ENCODE measurements at regions not wholly inside any gene's neighbourhood (a gene's known extent, or its start where the extent isn't known, plus 50 kb on each side); places are given as distances from the start of the nearest gene placed in this dataset.
A peak's percentile ranks its signal among the peaks of the same experiment; 100 is the strongest.
"Not testable (repeated sequence)": the region's sequence is repeated elsewhere in the genome, so short reads cannot be mapped to it uniquely, and the experiment has no call there.

- Histone ChIP-seq H3K79me2 (ENCODE audit: low read depth) (no peaks in the 10 kb centered on the region), H3K4me1 (peaks cover 5% of the 10 kb centered on the region), H3F3A (ENCODE audit: low read depth) (peaks cover 18% of the 10 kb centered on the region), H3K27me3 (no peaks in the 10 kb centered on the region), H3K27ac (no peak overlapping the region), H4K20me1 (ENCODE audit: low read depth) (no peaks in the 10 kb centered on the region), H3K4me2 (no peak overlapping the region), H3K9me3 (ENCODE audit: low read depth) (peaks cover 6% of the 10 kb centered on the region), H3K36me3 (no peaks in the 10 kb centered on the region), H3K4me3 (no peak overlapping the region), H2AFZ (replicated peaks) (no peak overlapping the region), H3K9ac (no peak overlapping the region)
- peaks cover 21% of the 10 kb centered on the region for H3K27me3 Mint-ChIP-seq (ENCODE audit: insufficient read depth, low read depth)
- peaks cover 52% of the 10 kb centered on the region for H3K4me1 Mint-ChIP-seq
- peaks cover 6% of the 10 kb centered on the region for H3K36me3 Mint-ChIP-seq
- H3K27ac Mint-ChIP-seq = peak overlapping the region; percentile 97
- TF ChIP-seq CTCF (IDR thresholded peaks at IDR 0.05) (no peak), EZH2phosphoT487 (IDR thresholded peaks at IDR 0.05) (no peak), EZH2 (IDR thresholded peaks at IDR 0.05) (no peak)
- peaks cover 43% of the 10 kb centered on the region for H3K9me3 Mint-ChIP-seq
- no peak overlapping the region for H3K4me3 Mint-ChIP-seq
- DNase-seq (ENCODE audit: low spot score) = no peak
Measured at GRCh38 chr2:392926-393280, 105.0 kb upstream of the ALKAL2 start.

GRCh38 chr2:392181-392925 lies 104.5 kb upstream of the ALKAL2 start:
- H3K36me3 Mint-ChIP-seq = peaks cover 6% of the 10 kb centered on the region
- no peak overlapping the region for H3K4me3 Mint-ChIP-seq
- Histone ChIP-seq H2AFZ (replicated peaks) (no peak overlapping the region), H4K20me1 (ENCODE audit: low read depth) (no peaks in the 10 kb centered on the region), H3K9me3 (ENCODE audit: low read depth) (peaks cover 6% of the 10 kb centered on the region), H3K4me1 (peaks cover 5% of the 10 kb centered on the region), H3K27me3 (no peaks in the 10 kb centered on the region), H3K9ac (no peak overlapping the region), H3K27ac (no peak overlapping the region), H3K79me2 (ENCODE audit: low read depth) (no peaks in the 10 kb centered on the region), H3K4me2 (no peak overlapping the region), H3K36me3 (no peaks in the 10 kb centered on the region), H3K4me3 (no peak overlapping the region), H3F3A (ENCODE audit: low read depth) (peaks cover 18% of the 10 kb centered on the region)
- H3K27me3 Mint-ChIP-seq (ENCODE audit: insufficient read depth, low read depth) = peaks cover 23% of the 10 kb centered on the region
- no peak for TF ChIP-seq EZH2 (IDR thresholded peaks at IDR 0.05)
- H3K27ac Mint-ChIP-seq = peak overlapping the region; percentile 97
- peaks cover 49% of the 10 kb centered on the region for H3K4me1 Mint-ChIP-seq
- peaks cover 40% of the 10 kb centered on the region for H3K9me3 Mint-ChIP-seq
- no peak for DNase-seq (ENCODE audit: low spot score)

- H3K9me3 ChIP-seq (ENCODE audit: low read depth) = peaks cover 6% of the 10 kb centered on the region
- DNase-seq (ENCODE audit: low spot score) = no peak
- no peak overlapping the region for H3K4me3 ChIP-seq
- H3K4me1 ChIP-seq = peaks cover 5% of the 10 kb centered on the region
- no peaks in the 10 kb centered on the region for H3K79me2 ChIP-seq (ENCODE audit: low read depth)
- no peaks in the 10 kb centered on the region for H4K20me1 ChIP-seq (ENCODE audit: low read depth)
- H3K27me3 ChIP-seq = no peaks in the 10 kb centered on the region
- H3K27ac ChIP-seq = no peak overlapping the region
- no peak overlapping the region for H2AFZ ChIP-seq (replicated peaks)
- H3K9me3 Mint-ChIP-seq = peaks cover 40% of the 10 kb centered on the region
- peaks cover 18% of the 10 kb centered on the region for H3F3A ChIP-seq (ENCODE audit: low read depth)
- no peaks in the 10 kb centered on the region for H3K36me3 ChIP-seq
- peaks cover 25% of the 10 kb centered on the region for H3K27me3 Mint-ChIP-seq (ENCODE audit: insufficient read depth, low read depth)
- peak overlapping the region; percentile 58 for H3K27ac Mint-ChIP-seq
- TF ChIP-seq EZH2phosphoT487 (IDR thresholded peaks at IDR 0.05) = no peak
- no peak for TF ChIP-seq CTCF (IDR thresholded peaks at IDR 0.05)
- TF ChIP-seq EZH2 (IDR thresholded peaks at IDR 0.05) = no peak
- peaks cover 54% of the 10 kb centered on the region for H3K4me1 Mint-ChIP-seq
- peaks cover 6% of the 10 kb centered on the region for H3K36me3 Mint-ChIP-seq
- H3K4me3 Mint-ChIP-seq = no peak overlapping the region
- H3K9ac ChIP-seq = no peak overlapping the region
- H3K4me2 ChIP-seq = no peak overlapping the region
Measured at GRCh38 chr2:391696-392095, 103.8 kb upstream of the ALKAL2 start.

- H3K9ac ChIP-seq = no peak overlapping the region
- no peak overlapping the region for H2AFZ ChIP-seq (replicated peaks)
- no peak overlapping the region for H3K4me3 ChIP-seq
- no peaks in the 10 kb centered on the region for H3K36me3 ChIP-seq
- Mint-ChIP-seq H3K4me1 (peaks cover 54% of the 10 kb centered on the region), H3K9me3 (peaks cover 36% of the 10 kb centered on the region), H3K27me3 (ENCODE audit: insufficient read depth, low read depth) (peaks cover 25% of the 10 kb centered on the region), H3K27ac (peak overlapping the region; percentile 65), H3K36me3 (peaks cover 6% of the 10 kb centered on the region), H3K4me3 (no peak overlapping the region)
- TF ChIP-seq CTCF (IDR thresholded peaks at IDR 0.05) (no peak), EZH2 (IDR thresholded peaks at IDR 0.05) (no peak)
- no peaks in the 10 kb centered on the region for H3K27me3 ChIP-seq
- no peak overlapping the region for H3K27ac ChIP-seq
- H3F3A ChIP-seq (ENCODE audit: low read depth) = peaks cover 18% of the 10 kb centered on the region
- DNase-seq (ENCODE audit: low spot score) = no peak
- no peak overlapping the region for H3K4me2 ChIP-seq
- peaks cover 9% of the 10 kb centered on the region for H3K4me1 ChIP-seq
- H3K9me3 ChIP-seq (ENCODE audit: low read depth) = peaks cover 6% of the 10 kb centered on the region
- H3K79me2 ChIP-seq (ENCODE audit: low read depth) = no peaks in the 10 kb centered on the region
- no peaks in the 10 kb centered on the region for H4K20me1 ChIP-seq (ENCODE audit: low read depth)
Measured at GRCh38 chr2:390959-391358, 103.1 kb upstream of the ALKAL2 start.

- not testable (repeated sequence) for H4K20me1 ChIP-seq (ENCODE audit: low read depth); H3K4me2 ChIP-seq; H3K4me3 Mint-ChIP-seq; H3K27ac ChIP-seq; H3K27ac Mint-ChIP-seq; H3K9me3 ChIP-seq (ENCODE audit: low read depth); DNase-seq (ENCODE audit: low spot score); H3K79me2 ChIP-seq (ENCODE audit: low read depth); H3K4me3 ChIP-seq; H2AFZ ChIP-seq (replicated peaks); H3K36me3 ChIP-seq; H3K36me3 Mint-ChIP-seq; H3K27me3 ChIP-seq; H3K9ac ChIP-seq
- Mint-ChIP-seq H3K27me3 (ENCODE audit: insufficient read depth, low read depth) (peaks cover 21% of the 10 kb centered on the region), H3K9me3 (peaks cover 32% of the 10 kb centered on the region), H3K4me1 (peaks cover 52% of the 10 kb centered on the region)
- H3K4me1 ChIP-seq = peaks cover 14% of the 10 kb centered on the region
- peaks cover 18% of the 10 kb centered on the region for H3F3A ChIP-seq (ENCODE audit: low read depth)
Measured at GRCh38 chr2:389985-390384, 102.1 kb upstream of the ALKAL2 start.

GRCh38 chr2:388752-389151 lies 100.9 kb upstream of the ALKAL2 start:
- not testable (repeated sequence) for H3K4me3 ChIP-seq; H3K79me2 ChIP-seq (ENCODE audit: low read depth); H3K4me1 ChIP-seq; H3K9ac ChIP-seq; H4K20me1 ChIP-seq (ENCODE audit: low read depth); H3K4me3 Mint-ChIP-seq; H3K36me3 ChIP-seq; H3K4me2 ChIP-seq; H3K36me3 Mint-ChIP-seq; H3K27ac ChIP-seq; H3K9me3 ChIP-seq (ENCODE audit: low read depth); H3K27me3 ChIP-seq; DNase-seq (ENCODE audit: low spot score); H2AFZ ChIP-seq (replicated peaks)
- peaks cover 18% of the 10 kb centered on the region for H3F3A ChIP-seq (ENCODE audit: low read depth)
- peak overlapping the region; percentile 34 for H3K27ac Mint-ChIP-seq
- H3K27me3 Mint-ChIP-seq (ENCODE audit: insufficient read depth, low read depth) = peaks cover 20% of the 10 kb centered on the region
- peaks cover 41% of the 10 kb centered on the region for H3K4me1 Mint-ChIP-seq
- peaks cover 35% of the 10 kb centered on the region for H3K9me3 Mint-ChIP-seq
